ENCODE measurements at regions not wholly inside any gene's neighbourhood (a gene's known extent, or its start where the extent isn't known, plus 50 kb on each side); places are given as distances from the start of the nearest gene placed in this dataset.

GRCh38 chr2:60364491-60364890 is 189.0 kb downstream of the BCL11A start:
- Histone ChIP-seq H3K9me3 (no peaks in the 10 kb centered on the region), H3K36me3 (no peaks in the 10 kb centered on the region), H3K4me3 (no peak overlapping the region), H3K27me3 (no peaks in the 10 kb centered on the region), H3K4me1 (no peaks in the 10 kb centered on the region), H3K27ac (no peak overlapping the region)
- TF ChIP-seq EP300 (IDR thresholded peaks at IDR 0.05; ENCODE audit: low read depth) = no peak
- DNase-seq = no peak
- in situ Hi-C loops (cut with MboI; ENCODE audit: low pct_ligation_motif_present in 1 of 4, low pct_unique_long_range_greater_than_20kb in 1 of 4, low sequenced_read_pairs in 3 of 4) = no loop called here
- intact Hi-C loops (cut with DNase I; ENCODE audit: low total_unique reads) = no loop called here
- 79 to 80% methylated on average over 4 to 9 of the region's 9 CpGs for WGBS, 2 donors (ENCODE audit: low coverage in 1 of 2)

- no peak for DNase-seq
- H3K9me3 ChIP-seq = no peaks in the 10 kb centered on the region
- in situ Hi-C loops (cut with MboI; ENCODE audit: low pct_ligation_motif_present in 1 of 4, low pct_unique_long_range_greater_than_20kb in 1 of 4, low sequenced_read_pairs in 3 of 4) = no loop called here
- WGBS, 2 donors (ENCODE audit: low coverage in 1 of 2) = 67 to 74% methylated on average over 1 of the region's 1 CpG
- no peak overlapping the region for H3K27ac ChIP-seq
- H3K36me3 ChIP-seq = no peaks in the 10 kb centered on the region
- intact Hi-C loops (cut with DNase I; ENCODE audit: low total_unique reads) = no loop called here
- TF ChIP-seq POLR2A (IDR thresholded peaks at IDR 0.05) (no peak), POLR2AphosphoS5 (IDR thresholded peaks at IDR 0.05) (no peak), EP300 (IDR thresholded peaks at IDR 0.05; ENCODE audit: low read depth) (no peak)
- TF ChIP-seq, protein P1, sequence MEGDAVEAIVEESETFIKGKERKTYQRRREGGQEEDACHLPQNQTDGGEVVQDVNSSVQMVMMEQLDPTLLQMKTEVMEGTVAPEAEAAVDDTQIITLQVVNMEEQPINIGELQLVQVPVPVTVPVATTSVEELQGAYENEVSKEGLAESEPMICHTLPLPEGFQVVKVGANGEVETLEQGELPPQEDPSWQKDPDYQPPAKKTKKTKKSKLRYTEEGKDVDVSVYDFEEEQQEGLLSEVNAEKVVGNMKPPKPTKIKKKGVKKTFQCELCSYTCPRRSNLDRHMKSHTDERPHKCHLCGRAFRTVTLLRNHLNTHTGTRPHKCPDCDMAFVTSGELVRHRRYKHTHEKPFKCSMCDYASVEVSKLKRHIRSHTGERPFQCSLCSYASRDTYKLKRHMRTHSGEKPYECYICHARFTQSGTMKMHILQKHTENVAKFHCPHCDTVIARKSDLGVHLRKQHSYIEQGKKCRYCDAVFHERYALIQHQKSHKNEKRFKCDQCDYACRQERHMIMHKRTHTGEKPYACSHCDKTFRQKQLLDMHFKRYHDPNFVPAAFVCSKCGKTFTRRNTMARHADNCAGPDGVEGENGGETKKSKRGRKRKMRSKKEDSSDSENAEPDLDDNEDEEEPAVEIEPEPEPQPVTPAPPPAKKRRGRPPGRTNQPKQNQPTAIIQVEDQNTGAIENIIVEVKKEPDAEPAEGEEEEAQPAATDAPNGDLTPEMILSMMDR (IDR thresholded peaks at IDR 0.05) = no peak
- H3K4me3 ChIP-seq = no peak overlapping the region
- H3K27me3 ChIP-seq = no peaks in the 10 kb centered on the region
- H3K4me1 ChIP-seq = no peaks in the 10 kb centered on the region
These were observed 192.0 kb downstream of the BCL11A start for GRCh38 chr2:60361498-60361897.

GRCh38 chr2:60359569-60359968 is 193.9 kb downstream of the BCL11A start:
- Histone ChIP-seq H3K4me3 (no peak overlapping the region), H3K27me3 (no peaks in the 10 kb centered on the region), H3K36me3 (no peaks in the 10 kb centered on the region), H3K27ac (no peak overlapping the region), H3K4me1 (no peaks in the 10 kb centered on the region), H3K9me3 (no peaks in the 10 kb centered on the region)
- no peak for DNase-seq
- in situ Hi-C loops (cut with MboI; ENCODE audit: low pct_ligation_motif_present in 1 of 4, low pct_unique_long_range_greater_than_20kb in 1 of 4, low sequenced_read_pairs in 3 of 4) = no loop called here
- WGBS, 2 donors (ENCODE audit: low coverage in 1 of 2) = 75 to 90% methylated on average over 4 to 5 of the region's 5 CpGs
- no peak for TF ChIP-seq EP300 (IDR thresholded peaks at IDR 0.05; ENCODE audit: low read depth)
- TF ChIP-seq, protein P1 (IDR thresholded peaks at IDR 0.05) = no peak
- TF ChIP-seq POLR2AphosphoS5 (IDR thresholded peaks at IDR 0.05) = no peak
- intact Hi-C loops (cut with DNase I; ENCODE audit: low total_unique reads) = no loop called here

DNA sequence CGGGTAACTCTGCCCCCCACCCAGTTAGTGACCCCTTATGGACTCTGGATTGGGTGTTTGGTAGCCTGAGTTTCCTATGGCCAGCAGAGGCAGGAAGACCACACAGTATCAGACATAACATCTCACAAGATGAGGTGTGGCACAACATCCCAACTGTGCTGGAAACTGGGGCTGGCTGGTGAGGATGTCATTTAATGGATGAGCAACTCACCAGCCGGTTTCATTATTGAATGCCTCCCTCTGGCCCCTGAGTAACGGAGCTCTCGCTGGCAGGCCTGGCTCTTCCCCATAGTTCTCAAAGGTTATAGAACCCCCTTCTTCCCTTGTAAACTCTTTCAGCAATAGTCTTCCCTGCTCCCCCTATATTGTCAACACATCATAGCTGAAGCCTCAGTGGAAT is 195.0 kb downstream of the BCL11A start:
- WGBS, 2 donors (ENCODE audit: low coverage in 1 of 2) = 87 to 94% methylated on average over 3 to 4 of the region's 4 CpGs

DNA sequence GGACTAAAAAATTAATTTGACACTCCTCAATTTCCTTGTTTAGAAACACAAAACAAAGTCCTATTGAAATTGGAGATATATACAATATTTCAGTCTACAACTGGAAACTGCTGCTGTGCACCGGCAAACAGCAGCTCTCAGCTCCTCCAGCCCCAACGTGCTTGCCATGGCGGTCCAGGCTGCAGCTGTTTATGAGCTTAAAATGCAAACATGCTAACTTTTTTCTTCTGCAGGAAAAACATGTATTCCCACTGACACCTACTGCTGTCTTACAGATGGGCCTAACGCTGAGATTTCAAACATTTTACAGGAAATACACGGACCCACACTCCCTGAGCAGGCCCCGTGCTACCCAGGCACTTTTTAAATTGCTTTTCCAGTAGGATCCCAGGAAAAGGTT is 195.5 kb downstream of the BCL11A start:
- Histone ChIP-seq H3K4me3 (no peak overlapping the region), H3K4me1 (peaks cover 0 to 6% (median 4%) of the 10 kb centered on the region in 4 donors), H3K9me3 (no peaks in the 10 kb centered on the region), H3K27me3 (no peaks in the 10 kb centered on the region), H3K36me3 (no peaks in the 10 kb centered on the region), H3K27ac (no peak overlapping the region)
- 79 to 86% methylated on average over 3 to 6 of the region's 6 CpGs for WGBS, 2 donors (ENCODE audit: low coverage in 1 of 2)
- no peak for DNase-seq
- TF ChIP-seq POLR2A (IDR thresholded peaks at IDR 0.05) (no peak), POLR2AphosphoS5 (IDR thresholded peaks at IDR 0.05) (no peak), EP300 (IDR thresholded peaks at IDR 0.05; ENCODE audit: low read depth) (no peak)
- TF ChIP-seq, protein P1 (IDR thresholded peaks at IDR 0.05) = no peak
- in situ Hi-C loops (cut with MboI; ENCODE audit: low pct_ligation_motif_present in 1 of 4, low pct_unique_long_range_greater_than_20kb in 1 of 4, low sequenced_read_pairs in 3 of 4) (no loop called here), intact Hi-C loops (cut with DNase I; ENCODE audit: low total_unique reads) (no loop called here)

More for the DNA sequence above, 195.0 kb downstream of the BCL11A start:
- intact Hi-C loops (cut with DNase I; ENCODE audit: low total_unique reads) (no loop called here), in situ Hi-C loops (cut with MboI; ENCODE audit: low pct_ligation_motif_present in 1 of 4, low pct_unique_long_range_greater_than_20kb in 1 of 4, low sequenced_read_pairs in 3 of 4) (no loop called here)
- H3K27ac ChIP-seq = no peak overlapping the region
- no peaks in the 10 kb centered on the region for H3K36me3 ChIP-seq
- TF ChIP-seq POLR2AphosphoS5 (IDR thresholded peaks at IDR 0.05) (no peak), EP300 (IDR thresholded peaks at IDR 0.05; ENCODE audit: low read depth) (no peak), POLR2A (IDR thresholded peaks at IDR 0.05) (no peak)
- TF ChIP-seq, protein P1 (IDR thresholded peaks at IDR 0.05) = no peak
- H3K4me1 ChIP-seq = peaks cover 0 to 3% (median under 1%) of the 10 kb centered on the region in 4 donors
- no peak for DNase-seq
- no peaks in the 10 kb centered on the region for H3K9me3 ChIP-seq
- no peaks in the 10 kb centered on the region for H3K27me3 ChIP-seq
- H3K4me3 ChIP-seq = no peak overlapping the region

Measured in transverse colon (tissue), 4 donors.